Transverse colon (tissue), 4 donors: ENCODE measurements at regions not wholly inside any gene's neighbourhood (a gene's known extent, or its start where the extent isn't known, plus 50 kb on each side); places are given as distances from the start of the nearest gene placed in this dataset.

Experiments
- EP300 ChIP-seq: sonication (generic); formaldehyde crosslinking; IDR thresholded peaks from one replicate; pipeline ENCODE4 v1.6.1; 2017; ENCODE audit warnings: antibody characterized with exemption, low read depth
- POLR2A ChIP-seq: fragments of 450-650 bp; IDR thresholded peaks from one replicate; pipeline ENCODE4 v1.6.1; 2016; ENCODE audit warnings: antibody characterized with exemption, mild to moderate bottlenecking, moderate library complexity
- POLR2AphosphoS5 ChIP-seq, 3 donors: sonication (generic); formaldehyde crosslinking; IDR thresholded peaks; one replicate each; pipeline ENCODE4 v1.6.1; 2016; ENCODE audit warnings: antibody characterized with exemption in 3 of 3
- TF ChIP-seq, protein P1 (sequence below), 5 experiments: fragments of 200-600 bp in 3 of 5; fragments of 450-650 bp in 2 of 5; sonication (generic) in 3 of 5; IDR thresholded peaks; 1 replicate in 2 of 5; 2 replicates in 3 of 5; pipeline ENCODE4 v1.5.1; 2016 to 2017; ENCODE audit warnings: antibody characterized with exemption in 5 of 5, inconsistent platforms in 3 of 5, mild to moderate bottlenecking in 2 of 5, moderate library complexity in 1 of 5

DNA sequence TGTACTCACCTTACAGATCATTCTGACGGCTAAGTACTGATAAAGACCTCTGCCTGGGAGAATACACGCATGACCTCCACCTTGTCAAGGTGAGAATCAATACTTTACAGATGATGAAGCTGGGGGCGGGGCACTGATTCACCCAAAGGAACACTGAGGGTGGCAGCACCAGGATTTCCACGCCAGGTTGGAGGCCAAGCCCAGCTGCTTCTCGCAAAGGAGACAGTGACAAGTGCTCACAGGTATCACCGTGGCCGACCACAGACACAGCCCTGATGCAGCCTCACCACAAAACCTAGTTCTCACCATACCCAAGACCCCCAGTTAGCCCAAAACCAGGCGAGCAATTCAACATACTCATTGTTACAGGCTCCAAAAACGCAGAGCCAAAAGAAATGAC, 434.2 kb downstream of the SOX9 start:
- TF ChIP-seq, protein P1, sequence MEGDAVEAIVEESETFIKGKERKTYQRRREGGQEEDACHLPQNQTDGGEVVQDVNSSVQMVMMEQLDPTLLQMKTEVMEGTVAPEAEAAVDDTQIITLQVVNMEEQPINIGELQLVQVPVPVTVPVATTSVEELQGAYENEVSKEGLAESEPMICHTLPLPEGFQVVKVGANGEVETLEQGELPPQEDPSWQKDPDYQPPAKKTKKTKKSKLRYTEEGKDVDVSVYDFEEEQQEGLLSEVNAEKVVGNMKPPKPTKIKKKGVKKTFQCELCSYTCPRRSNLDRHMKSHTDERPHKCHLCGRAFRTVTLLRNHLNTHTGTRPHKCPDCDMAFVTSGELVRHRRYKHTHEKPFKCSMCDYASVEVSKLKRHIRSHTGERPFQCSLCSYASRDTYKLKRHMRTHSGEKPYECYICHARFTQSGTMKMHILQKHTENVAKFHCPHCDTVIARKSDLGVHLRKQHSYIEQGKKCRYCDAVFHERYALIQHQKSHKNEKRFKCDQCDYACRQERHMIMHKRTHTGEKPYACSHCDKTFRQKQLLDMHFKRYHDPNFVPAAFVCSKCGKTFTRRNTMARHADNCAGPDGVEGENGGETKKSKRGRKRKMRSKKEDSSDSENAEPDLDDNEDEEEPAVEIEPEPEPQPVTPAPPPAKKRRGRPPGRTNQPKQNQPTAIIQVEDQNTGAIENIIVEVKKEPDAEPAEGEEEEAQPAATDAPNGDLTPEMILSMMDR (IDR thresholded peaks at IDR 0.05) = no peak
- TF ChIP-seq POLR2A (no peak), POLR2AphosphoS5 (IDR thresholded peaks at IDR 0.05) (no peak), EP300 (no peak)
